GM19240 (cell line): ENCODE measurements at regions not wholly inside any gene's neighbourhood (a gene's known extent, or its start where the extent isn't known, plus 50 kb on each side); places are given as distances from the start of the nearest gene placed in this dataset.

Source experiments
- DNase-seq: peaks from one replicate; pipeline ENCODE4 v3.0.0; 2011; ENCODE audit warnings: low spot score; ENCODE audit not compliant: insufficient read length

DNA sequence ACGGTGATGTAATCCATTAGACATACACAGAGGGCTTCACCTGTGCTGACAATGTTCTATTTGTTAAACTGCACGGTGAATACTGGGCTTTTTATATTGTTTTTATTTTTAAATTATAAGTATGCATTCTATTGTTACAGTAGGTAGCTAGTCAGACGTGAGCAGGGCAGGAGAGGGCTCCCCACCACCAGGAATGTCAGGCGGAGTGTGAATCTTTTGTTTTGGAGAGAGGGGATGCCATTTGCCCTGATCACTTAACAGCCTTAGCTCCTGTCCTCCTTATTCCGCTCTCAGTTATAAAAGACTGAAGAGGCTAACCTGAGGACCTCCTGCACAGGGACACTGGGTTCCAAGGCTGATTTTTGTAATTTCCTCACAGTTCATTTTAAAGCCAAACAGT lies 151.6 kb upstream of the TAPT1 start:
- DNase-seq, result no peak

- DNase-seq, result no peak
Measured at GRCh38 chr4:16365036-16365569, 138.8 kb upstream of the TAPT1 start.

DNA sequence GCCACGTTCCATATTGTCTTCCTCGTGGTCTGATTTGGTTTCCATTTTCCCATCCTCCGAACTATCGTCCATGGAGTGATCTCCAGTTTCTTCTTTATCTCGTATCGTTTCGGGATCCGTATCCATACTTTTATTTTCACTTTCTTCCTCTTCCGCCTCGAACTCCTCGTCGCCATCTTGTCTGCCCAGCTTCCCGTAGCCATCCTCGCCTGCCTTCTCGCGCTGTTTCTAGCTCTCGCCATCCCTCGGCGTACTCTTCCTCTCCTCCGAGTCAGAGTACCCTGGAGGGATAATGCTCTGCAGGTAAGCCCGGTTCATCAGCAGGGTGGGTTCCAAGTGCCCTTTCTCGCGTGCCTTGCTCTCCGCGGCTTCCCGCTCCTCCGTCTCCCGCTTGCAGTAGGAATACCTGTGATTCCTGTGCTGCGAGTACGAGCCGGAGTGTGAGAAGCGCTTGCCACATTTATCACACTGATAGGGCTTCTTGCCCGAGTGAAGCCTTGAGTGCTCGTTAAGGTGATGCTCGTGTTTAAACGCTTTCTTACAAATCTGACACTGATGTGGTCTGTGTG lies 134.5 kb upstream of the TAPT1 start:
- no peak for DNase-seq

DNA sequence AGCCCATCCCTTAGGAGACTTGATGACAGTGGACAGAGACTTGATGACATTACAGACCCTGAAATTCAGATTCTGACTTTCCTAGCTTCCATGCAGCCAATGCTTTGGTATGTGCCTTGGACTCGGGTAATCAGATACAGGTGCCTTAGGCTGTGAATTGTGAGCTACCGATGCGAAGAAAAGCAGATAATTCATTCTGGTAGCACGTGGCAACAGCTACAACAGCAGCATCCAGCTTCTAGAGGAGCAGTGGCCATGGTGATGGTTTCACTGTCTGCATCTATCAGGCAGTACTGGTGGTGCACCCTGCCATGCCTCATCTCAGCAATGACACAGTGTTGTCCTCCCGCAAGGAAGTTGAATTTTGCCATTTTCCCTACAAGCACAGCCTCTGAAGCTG lies 126.9 kb upstream of the TAPT1 start:
- DNase-seq, result no peak

DNA sequence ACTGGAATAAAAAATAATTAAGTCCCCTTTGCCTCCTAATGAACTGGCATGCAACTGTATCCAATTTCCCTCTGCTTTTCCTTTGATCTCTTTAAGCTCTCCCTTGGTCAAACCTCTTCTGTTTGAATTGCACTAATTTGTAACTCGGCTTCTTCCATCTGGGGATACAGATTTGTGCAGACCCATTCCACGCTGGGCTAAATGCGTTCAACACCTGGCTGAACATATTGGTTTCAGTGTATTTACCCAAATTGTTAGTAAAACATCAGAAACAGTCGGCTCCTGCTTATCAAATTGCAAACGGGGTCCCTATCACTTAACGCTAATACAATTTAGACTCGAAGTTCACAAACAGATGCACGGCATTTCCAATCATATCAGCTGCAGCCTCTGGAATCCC lies 124.9 kb upstream of the TAPT1 start:
- DNase-seq, result no peak

GRCh38 chr4:16344853-16345252 lies 118.6 kb upstream of the TAPT1 start:
- DNase-seq, result no peak

GRCh38 chr4:16337936-16338335 lies 111.7 kb upstream of the TAPT1 start:
- no peak for DNase-seq

DNA sequence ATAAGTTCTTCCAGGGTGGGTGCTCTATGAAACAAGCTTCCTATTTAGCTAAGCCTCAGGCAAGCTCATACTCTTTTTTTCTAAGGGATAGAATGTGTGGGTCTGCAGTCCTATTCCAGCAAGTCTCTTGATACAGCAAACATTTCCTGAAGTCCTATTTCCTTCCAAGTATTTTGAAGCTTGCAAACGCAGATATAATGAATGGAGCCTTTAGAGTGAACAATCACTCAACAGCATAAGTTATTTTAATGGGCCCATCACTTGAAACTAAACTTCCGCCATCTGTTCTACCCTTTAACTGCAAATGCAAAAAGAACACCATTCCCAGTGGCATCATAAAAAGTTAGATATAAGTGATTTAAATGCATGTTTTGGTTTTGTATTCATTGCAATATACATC lies 108.3 kb upstream of the TAPT1 start:
- DNase-seq, result no peak

DNA sequence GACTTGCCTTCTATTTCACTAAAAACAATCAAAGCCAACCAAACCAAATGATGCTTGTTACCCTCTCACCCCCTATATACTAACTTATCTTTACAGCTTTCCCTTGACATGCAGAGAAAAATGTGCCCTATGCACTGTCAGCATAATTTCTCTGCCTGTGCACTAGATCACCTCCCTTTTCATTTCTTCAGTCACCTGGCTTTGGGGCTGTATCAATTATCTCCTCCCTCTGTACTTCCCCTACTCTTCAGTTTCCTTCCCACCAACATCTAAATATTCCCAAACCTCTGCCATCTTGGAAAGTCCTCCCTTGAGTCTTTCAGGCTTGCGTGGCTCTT lies 103.5 kb upstream of the TAPT1 start:
- DNase-seq, result no peak

DNA sequence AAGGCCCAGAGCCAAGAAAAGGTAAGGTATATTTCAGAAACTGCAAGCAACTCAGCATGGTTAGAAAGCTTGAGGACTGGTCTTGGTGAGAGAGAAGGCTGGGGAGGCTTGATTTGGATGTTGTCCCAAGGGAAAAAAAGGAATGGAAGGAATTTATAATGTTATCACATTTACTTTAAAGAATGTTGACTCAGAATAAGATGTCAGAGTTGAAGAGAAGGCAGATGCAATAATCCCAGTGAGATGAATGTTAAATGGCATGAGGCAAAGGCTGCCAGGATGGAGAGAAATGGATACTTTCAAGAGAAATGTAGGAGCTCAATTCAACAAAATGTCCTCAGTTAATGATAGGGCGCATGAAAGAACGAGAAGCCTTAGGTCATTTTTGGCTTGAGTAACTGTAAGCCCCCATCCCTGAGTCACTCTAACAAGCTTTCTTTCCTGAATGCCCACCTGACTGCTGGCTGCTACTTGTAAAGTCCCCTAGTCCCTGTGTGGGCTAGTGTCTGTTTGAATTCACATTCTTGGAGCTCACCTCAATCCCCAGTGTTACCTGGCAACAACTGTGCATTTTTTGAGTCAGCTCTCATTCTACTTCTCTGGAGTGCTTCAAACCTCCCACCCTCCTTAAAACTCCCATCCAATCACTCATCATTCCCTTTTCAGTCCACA lies 103.0 kb upstream of the TAPT1 start:
- DNase-seq, result no peak

DNA sequence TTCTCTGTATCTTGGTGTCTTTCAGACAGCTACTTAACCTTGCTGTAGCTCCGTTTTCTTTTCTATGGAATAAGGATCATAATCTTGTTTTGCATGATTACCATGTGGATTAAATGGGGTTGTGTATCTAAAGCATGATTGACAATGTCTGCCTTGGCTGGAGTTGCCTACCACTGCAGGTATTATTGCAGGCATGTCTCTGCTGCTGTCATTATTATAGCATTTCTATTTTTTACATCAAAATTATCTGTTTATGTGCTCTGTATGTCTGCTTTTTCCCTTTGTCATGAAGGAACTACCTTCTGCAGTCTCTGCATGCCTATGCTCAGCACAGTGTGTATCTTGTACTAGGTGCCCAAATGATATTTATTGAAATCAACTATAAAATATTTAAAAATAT lies 95.9 kb upstream of the TAPT1 start:
- DNase-seq, result no peak

- DNase-seq, result no peak
Measured at GRCh38 chr4:16315456-16315855, 89.2 kb upstream of the TAPT1 start.

GRCh38 chr4:16310606-16311005 lies 84.3 kb upstream of the TAPT1 start:
- DNase-seq, result no peak

- DNase-seq, result no peak
Measured at GRCh38 chr4:16302648-16303047, 76.4 kb upstream of the TAPT1 start.

DNA sequence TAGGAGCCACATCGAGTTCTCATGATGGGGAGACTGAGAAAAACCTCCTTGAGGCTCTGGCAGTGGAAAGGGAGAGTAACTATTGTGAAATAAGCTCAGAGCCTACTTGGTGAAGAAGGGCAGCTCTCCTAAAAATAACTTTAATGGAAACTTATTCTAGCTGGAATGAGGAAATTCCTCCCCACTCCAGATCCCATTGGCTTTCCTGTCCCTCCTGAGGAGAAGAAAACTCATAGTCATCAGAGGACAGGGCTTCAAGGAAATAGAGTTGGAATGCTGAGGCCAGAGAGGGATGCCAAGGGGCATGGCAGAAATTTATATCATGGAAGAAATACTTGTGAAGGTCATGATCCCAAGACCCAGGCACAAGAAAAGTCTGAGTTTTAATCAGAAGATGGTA lies 70.7 kb upstream of the TAPT1 start:
- DNase-seq, result no peak

DNA sequence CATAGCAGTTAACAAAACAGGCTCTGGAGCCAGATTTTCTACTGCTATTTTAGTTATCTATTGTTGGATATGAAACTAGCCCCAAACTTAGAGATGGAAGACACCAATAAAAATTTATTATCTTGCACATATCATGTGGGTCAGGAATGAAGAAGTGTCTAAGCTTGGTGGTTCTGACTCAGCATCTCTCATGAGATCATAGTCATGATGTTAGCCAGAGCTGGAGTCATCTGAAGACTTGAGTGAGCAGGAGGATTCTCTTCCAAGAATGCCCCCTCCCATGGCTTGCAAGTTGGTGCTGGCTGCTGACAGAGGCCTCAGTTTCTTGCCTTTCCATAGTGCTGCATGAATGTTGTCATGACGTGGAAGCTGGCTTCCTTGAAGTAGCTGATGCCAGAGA lies 68.2 kb upstream of the TAPT1 start:
- no peak for DNase-seq

GRCh38 chr4:16293210-16293838 lies 67.1 kb upstream of the TAPT1 start:
- DNase-seq, result no peak

DNA sequence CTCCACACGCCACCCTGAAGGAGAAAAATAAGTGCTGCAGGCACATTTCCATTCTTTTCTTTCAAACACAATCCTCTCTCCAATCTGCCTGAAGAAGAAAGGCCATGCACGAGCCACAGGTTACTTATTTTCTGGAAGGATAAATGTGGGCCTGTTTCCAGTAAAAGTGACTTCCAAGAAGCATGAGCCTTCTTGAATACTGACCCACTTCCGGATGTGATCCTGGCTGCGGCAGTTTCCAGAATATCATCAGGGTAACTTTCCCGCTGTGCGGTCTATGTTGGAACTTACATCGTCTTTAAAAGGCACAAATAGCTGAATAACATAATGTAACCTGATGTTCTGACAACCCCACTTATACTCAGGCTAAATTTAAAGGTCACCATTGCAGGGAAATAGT lies 66.3 kb upstream of the TAPT1 start:
- no peak for DNase-seq

- DNase-seq, result no peak
Measured at GRCh38 chr4:16290681-16291420, 64.6 kb upstream of the TAPT1 start.

DNA sequence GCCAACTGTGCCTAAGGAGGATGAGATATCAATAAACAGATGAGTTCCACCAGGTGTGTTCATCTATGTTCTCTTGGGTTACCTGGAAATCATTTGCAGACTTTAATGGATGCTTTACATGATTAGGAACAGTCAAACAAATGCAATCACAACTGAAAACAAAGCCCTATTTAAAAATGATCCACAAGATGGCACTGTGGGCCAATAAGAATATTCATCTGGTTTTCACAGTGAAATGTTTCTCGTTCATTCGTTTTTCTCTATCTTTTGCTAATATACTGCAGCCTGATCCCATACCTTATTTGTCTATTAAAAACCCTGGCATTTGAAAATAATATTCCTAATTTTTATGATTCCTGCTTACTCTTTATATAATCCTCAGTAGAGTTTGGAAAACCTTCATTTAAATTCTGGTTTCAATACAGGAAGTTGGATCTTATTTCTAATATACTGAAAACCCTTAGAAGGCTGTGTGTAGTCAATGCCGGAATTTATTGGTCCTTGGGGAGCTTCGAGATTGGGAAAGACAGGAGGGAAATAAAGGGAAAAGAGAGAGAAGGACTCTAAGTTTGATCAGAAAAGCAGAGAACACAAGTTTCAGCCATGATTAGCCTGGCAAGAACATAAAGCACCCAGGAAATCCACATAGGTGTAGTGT lies 63.8 kb upstream of the TAPT1 start:
- no peak for DNase-seq

DNA sequence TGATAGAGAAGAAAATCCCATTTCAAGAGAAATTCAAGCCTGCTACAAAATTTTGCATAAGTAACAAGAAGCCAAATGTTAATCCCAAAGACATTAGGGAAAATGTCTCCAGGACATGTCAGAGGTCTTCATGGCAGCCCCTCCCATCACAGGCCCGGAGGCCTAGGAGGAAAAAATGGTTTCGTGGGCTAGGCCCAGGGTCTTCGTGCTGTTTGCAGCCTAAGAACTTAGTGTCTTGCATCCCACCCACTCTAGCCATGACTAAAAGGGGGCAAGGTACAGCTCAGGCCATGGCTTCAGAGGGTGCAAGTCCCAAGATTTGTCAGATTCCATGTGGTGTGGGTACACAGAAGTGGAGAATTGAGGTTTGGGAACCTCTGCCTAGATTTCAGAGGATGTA lies 57.8 kb upstream of the TAPT1 start:
- no peak for DNase-seq

DNA sequence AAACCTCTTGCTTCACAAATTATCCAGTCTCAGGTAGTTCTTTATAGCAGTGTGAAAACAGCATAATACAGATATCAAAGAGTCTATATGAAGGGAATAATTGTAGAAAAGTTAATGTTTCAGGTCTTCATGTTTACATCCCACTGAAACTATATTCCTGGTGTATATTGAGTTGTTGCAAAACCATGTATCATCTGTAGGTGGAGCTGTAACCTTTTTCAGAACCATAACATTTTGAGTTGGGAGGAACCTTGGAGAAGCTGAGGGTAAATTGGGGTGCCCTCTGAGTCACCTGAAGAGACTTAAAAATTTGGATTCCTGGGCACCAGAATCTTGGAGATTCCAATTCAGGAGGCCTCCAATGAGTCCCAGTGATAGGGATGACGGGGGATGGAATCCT lies 51.9 kb upstream of the TAPT1 start:
- no peak for DNase-seq
